ENCODE measurements at regions not wholly inside any gene's neighbourhood (a gene's known extent, or its start where the extent isn't known, plus 50 kb on each side); places are given as distances from the start of the nearest gene placed in this dataset.

GRCh38 chr14:42676636-42677035 lies 1070.0 kb downstream of the LRFN5 start:
- DNase-seq = no peak

GRCh38 chr14:42673963-42674362 lies 1067.3 kb downstream of the LRFN5 start:
- DNase-seq = no peak

GRCh38 chr14:42671636-42672035 lies 1065.0 kb downstream of the LRFN5 start:
- DNase-seq = no peak

GRCh38 chr14:42665083-42665482 lies 1058.4 kb downstream of the LRFN5 start:
- no peak for DNase-seq

- DNase-seq = no peak
Observed at GRCh38 chr14:42664190-42664589, 1057.5 kb downstream of the LRFN5 start.

GRCh38 chr14:42654707-42655106 lies 1048.0 kb downstream of the LRFN5 start:
- DNase-seq = no peak

- no peak for DNase-seq
Observed at GRCh38 chr14:42642787-42643186, 1036.1 kb downstream of the LRFN5 start.

- no peak for DNase-seq
Observed at GRCh38 chr14:42633504-42634095, 1026.9 kb downstream of the LRFN5 start.

GRCh38 chr14:42629553-42629952 lies 1022.9 kb downstream of the LRFN5 start:
- no peak for DNase-seq

- DNase-seq = peak; percentile 6
Observed at GRCh38 chr14:42628602-42629001, 1021.9 kb downstream of the LRFN5 start.

GRCh38 chr14:42626986-42627385 lies 1020.3 kb downstream of the LRFN5 start:
- no peak for DNase-seq

GRCh38 chr14:42624980-42625761 lies 1018.5 kb downstream of the LRFN5 start:
- DNase-seq = no peak

GRCh38 chr14:42617005-42617404 lies 1010.3 kb downstream of the LRFN5 start:
- DNase-seq = no peak

- DNase-seq = no peak
Observed at GRCh38 chr14:42606839-42607238, 1000.2 kb downstream of the LRFN5 start.

- DNase-seq = no peak
Observed at GRCh38 chr14:42602336-42602845, 995.7 kb downstream of the LRFN5 start.

- no peak for DNase-seq
Observed at GRCh38 chr14:42572032-42572431, 965.4 kb downstream of the LRFN5 start.

- no peak for DNase-seq
Observed at GRCh38 chr14:42569227-42569626, 962.6 kb downstream of the LRFN5 start.

GRCh38 chr14:42565556-42565955 lies 958.9 kb downstream of the LRFN5 start:
- peak; percentile 78 for DNase-seq

GRCh38 chr14:42563313-42563712 lies 956.6 kb downstream of the LRFN5 start:
- peak; percentile 62 for DNase-seq

GRCh38 chr14:42556551-42556950 lies 949.9 kb downstream of the LRFN5 start:
- no peak for DNase-seq

- no peak for DNase-seq
Observed at GRCh38 chr14:42555365-42555764, 948.7 kb downstream of the LRFN5 start.

- no peak for DNase-seq
Observed at GRCh38 chr14:42554091-42554490, 947.4 kb downstream of the LRFN5 start.

GRCh38 chr14:42550310-42550709 lies 943.6 kb downstream of the LRFN5 start:
- no peak for DNase-seq

- no peak for DNase-seq
Observed at GRCh38 chr14:42548349-42548748, 941.7 kb downstream of the LRFN5 start.

GRCh38 chr14:42545636-42546035 lies 939.0 kb downstream of the LRFN5 start:
- DNase-seq = no peak

Data from MV-4-11 (cell line).